A549 (cell line): ENCODE measurements at regions not wholly inside any gene's neighbourhood (a gene's known extent, or its start where the extent isn't known, plus 50 kb on each side); places are given as distances from the start of the nearest gene placed in this dataset.

ENCODE experiments used
- EP300 ChIP-seq, 2 experiments: fragments of >200 bp; sonication (Bioruptor Twin); formaldehyde crosslinking; IDR thresholded peaks; 2 replicates in 1 of 2; 3 replicates in 1 of 2; pipeline ENCODE4 v1.6.1; 2016 to 2017
- GATA3 ChIP-seq: IDR thresholded peaks from 2 replicates; pipeline ENCODE4 v1.6.1; 2012; ENCODE audit warnings: borderline replicate concordance
- KDM1A ChIP-seq: fragments of 200-600 bp; sonication (generic); IDR thresholded peaks from 2 replicates; pipeline ENCODE4 v1.6.1; 2016; ENCODE audit warnings: low read depth, mild to moderate bottlenecking
- MAZ ChIP-seq: fragments of 150-350 bp; IDR thresholded peaks from 2 replicates; pipeline ENCODE4 v1.6.1; 2014; ENCODE audit warnings: antibody characterized with exemption, low read depth, low read length, borderline replicate concordance
- POLR2A ChIP-seq: IDR thresholded peaks from 2 replicates; pipeline ENCODE4 v1.6.1; 2012; ENCODE audit warnings: mild to moderate bottlenecking, low read length
- RCOR1 ChIP-seq: fragments of 150-350 bp; IDR thresholded peaks from 2 replicates; pipeline ENCODE4 v1.6.1; 2014; ENCODE audit warnings: antibody characterized with exemption, low read length, low read depth
- RFX5 ChIP-seq: fragments of 450-650 bp; IDR thresholded peaks from 2 replicates; pipeline ENCODE4 v1.7.1; 2014; ENCODE audit warnings: antibody characterized with exemption, mild to moderate bottlenecking, moderate library complexity
- TF ChIP-seq, protein P1 (sequence below): fragments of >200 bp; sonication (Bioruptor Twin); formaldehyde crosslinking; IDR thresholded peaks from 3 replicates; pipeline ENCODE4 v1.5.1; 2016
- TF ChIP-seq, protein P2 (sequence below): fragments of 200-600 bp; sonication (generic); IDR thresholded peaks from 2 replicates; pipeline ENCODE4 v1.6.1; 2016; ENCODE audit warnings: antibody characterized with exemption, mild to moderate bottlenecking, moderate library complexity
- TF ChIP-seq, protein P3 (sequence below): fragments of 450-650 bp; IDR thresholded peaks from 2 replicates; pipeline ENCODE4 v1.6.1; 2014; ENCODE audit warnings: antibody characterized with exemption

- TF ChIP-seq, protein P1, sequence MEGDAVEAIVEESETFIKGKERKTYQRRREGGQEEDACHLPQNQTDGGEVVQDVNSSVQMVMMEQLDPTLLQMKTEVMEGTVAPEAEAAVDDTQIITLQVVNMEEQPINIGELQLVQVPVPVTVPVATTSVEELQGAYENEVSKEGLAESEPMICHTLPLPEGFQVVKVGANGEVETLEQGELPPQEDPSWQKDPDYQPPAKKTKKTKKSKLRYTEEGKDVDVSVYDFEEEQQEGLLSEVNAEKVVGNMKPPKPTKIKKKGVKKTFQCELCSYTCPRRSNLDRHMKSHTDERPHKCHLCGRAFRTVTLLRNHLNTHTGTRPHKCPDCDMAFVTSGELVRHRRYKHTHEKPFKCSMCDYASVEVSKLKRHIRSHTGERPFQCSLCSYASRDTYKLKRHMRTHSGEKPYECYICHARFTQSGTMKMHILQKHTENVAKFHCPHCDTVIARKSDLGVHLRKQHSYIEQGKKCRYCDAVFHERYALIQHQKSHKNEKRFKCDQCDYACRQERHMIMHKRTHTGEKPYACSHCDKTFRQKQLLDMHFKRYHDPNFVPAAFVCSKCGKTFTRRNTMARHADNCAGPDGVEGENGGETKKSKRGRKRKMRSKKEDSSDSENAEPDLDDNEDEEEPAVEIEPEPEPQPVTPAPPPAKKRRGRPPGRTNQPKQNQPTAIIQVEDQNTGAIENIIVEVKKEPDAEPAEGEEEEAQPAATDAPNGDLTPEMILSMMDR = no peak
- TF ChIP-seq GATA3 (no peak), POLR2A (no peak), MAZ (no peak), RCOR1 (no peak), EP300 (IDR thresholded peaks at IDR 0.05) (no peak), KDM1A (no peak), RFX5 (no peak)
- TF ChIP-seq, protein P2, sequence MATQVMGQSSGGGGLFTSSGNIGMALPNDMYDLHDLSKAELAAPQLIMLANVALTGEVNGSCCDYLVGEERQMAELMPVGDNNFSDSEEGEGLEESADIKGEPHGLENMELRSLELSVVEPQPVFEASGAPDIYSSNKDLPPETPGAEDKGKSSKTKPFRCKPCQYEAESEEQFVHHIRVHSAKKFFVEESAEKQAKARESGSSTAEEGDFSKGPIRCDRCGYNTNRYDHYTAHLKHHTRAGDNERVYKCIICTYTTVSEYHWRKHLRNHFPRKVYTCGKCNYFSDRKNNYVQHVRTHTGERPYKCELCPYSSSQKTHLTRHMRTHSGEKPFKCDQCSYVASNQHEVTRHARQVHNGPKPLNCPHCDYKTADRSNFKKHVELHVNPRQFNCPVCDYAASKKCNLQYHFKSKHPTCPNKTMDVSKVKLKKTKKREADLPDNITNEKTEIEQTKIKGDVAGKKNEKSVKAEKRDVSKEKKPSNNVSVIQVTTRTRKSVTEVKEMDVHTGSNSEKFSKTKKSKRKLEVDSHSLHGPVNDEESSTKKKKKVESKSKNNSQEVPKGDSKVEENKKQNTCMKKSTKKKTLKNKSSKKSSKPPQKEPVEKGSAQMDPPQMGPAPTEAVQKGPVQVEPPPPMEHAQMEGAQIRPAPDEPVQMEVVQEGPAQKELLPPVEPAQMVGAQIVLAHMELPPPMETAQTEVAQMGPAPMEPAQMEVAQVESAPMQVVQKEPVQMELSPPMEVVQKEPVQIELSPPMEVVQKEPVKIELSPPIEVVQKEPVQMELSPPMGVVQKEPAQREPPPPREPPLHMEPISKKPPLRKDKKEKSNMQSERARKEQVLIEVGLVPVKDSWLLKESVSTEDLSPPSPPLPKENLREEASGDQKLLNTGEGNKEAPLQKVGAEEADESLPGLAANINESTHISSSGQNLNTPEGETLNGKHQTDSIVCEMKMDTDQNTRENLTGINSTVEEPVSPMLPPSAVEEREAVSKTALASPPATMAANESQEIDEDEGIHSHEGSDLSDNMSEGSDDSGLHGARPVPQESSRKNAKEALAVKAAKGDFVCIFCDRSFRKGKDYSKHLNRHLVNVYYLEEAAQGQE = no peak
- TF ChIP-seq, protein P3, sequence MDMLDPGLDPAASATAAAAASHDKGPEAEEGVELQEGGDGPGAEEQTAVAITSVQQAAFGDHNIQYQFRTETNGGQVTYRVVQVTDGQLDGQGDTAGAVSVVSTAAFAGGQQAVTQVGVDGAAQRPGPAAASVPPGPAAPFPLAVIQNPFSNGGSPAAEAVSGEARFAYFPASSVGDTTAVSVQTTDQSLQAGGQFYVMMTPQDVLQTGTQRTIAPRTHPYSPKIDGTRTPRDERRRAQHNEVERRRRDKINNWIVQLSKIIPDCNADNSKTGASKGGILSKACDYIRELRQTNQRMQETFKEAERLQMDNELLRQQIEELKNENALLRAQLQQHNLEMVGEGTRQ = no peak
Observed at GRCh38 chr3:118127992-118128391, 906.7 kb downstream of the IGSF11 start.
